Heart left ventricle (tissue), 16 donors: ENCODE measurements at regions not wholly inside any gene's neighbourhood (a gene's known extent, or its start where the extent isn't known, plus 50 kb on each side); places are given as distances from the start of the nearest gene placed in this dataset.

Experiments used
- ATAC-seq, 4 donors: fragments of 200-7000 bp; cut with Tn5 transposase; one replicate each; pipeline ENCODE4 v1.9.1; 2020 to 2022; ENCODE audit warnings: moderate library complexity in 4 of 4, mild to moderate bottlenecking in 3 of 4, moderate number of reproducible peaks in 1 of 4
- DNase-seq, 5 donors: peaks; one replicate each; pipeline ENCODE4 v3.0.0-alpha.2; 2020
- H3K27ac ChIP-seq, 12 donors: fragments of 200-600 bp; sonication (generic) in 4 of 12; one replicate each; pipeline versions ENCODE4 v1.5.0 to v1.8.0; 2016 to 2022; ENCODE audit warnings: mild to moderate bottlenecking in 2 of 12
- H3K27me3 ChIP-seq, 9 donors: fragments of 200-600 bp; sonication (generic) in 2 of 9; one replicate each; pipeline versions ENCODE4 v1.5.1 to v1.8.0; 2016 to 2022; ENCODE audit warnings: mild to moderate bottlenecking in 3 of 9
- H3K36me3 ChIP-seq, 9 donors: fragments of 200-600 bp; sonication (generic) in 2 of 9; one replicate each; pipeline versions ENCODE4 v1.5.0 to v1.8.0; 2018 to 2022; ENCODE audit warnings: mild to moderate bottlenecking in 2 of 9
- H3K4me1 ChIP-seq, 12 donors: fragments of 200-600 bp; sonication (generic) in 4 of 12; one replicate each; pipeline versions ENCODE4 v1.5.0 to v1.8.0; 2016 to 2022; ENCODE audit warnings: mild to moderate bottlenecking in 3 of 12
- H3K4me3 ChIP-seq, 12 donors: fragments of 200-600 bp; sonication (generic) in 4 of 12; one replicate each; pipeline versions ENCODE4 v1.5.0 to v1.8.0; 2017 to 2022; ENCODE audit warnings: mild to moderate bottlenecking in 9 of 12, moderate library complexity in 4 of 12
- H3K9me3 ChIP-seq, 12 donors: fragments of 200-600 bp; sonication (generic) in 4 of 12; one replicate each; pipeline versions ENCODE4 v1.5.0 to v1.8.0; 2016 to 2022; ENCODE audit warnings: mild to moderate bottlenecking in 1 of 12
- POLR2A ChIP-seq, 2 donors: fragments of 450-650 bp; IDR thresholded peaks; one replicate each; pipeline ENCODE4 v1.6.1; 2017; ENCODE audit warnings: antibody characterized with exemption in 2 of 2, mild to moderate bottlenecking in 2 of 2, moderate library complexity in 2 of 2
- WGBS, 4 donors: extraction: QIAGEN DNeasy Blood & Tissue Kit in 2 of 4; methylation state at CpG; one replicate each; pipeline versions ENCODE4 v1.1.5 to v1.1.7; 2013 to 2018; 5-methylcytosine and 5-hydroxymethylcytosine counted together
- intact Hi-C, 10 donors: fragments of 100-400 bp; cut with DNase I; formaldehyde crosslinking; loops; one replicate each; pipeline versions ENCODE4 v1.11.1 to v1.14.2; 2022
- TF ChIP-seq, protein P1 (sequence below), 12 donors: fragments of 200-600 bp; sonication (generic) in 4 of 12; IDR thresholded peaks; one replicate each; pipeline versions ENCODE4 v1.5.0 to v1.8.0; 2018 to 2022; ENCODE audit warnings: antibody characterized with exemption in 12 of 12, mild to moderate bottlenecking in 5 of 12
- donor health status: ischemic (EF 13 %, LVEDD 7.1; RV severe dilation, severe dysfunction).
- donor health status: healthy with polysubstance abuse.
- donor health status: DM: no; HTN: yes; CAD: no.
- donor health status: DM: no; HTN: no; CAD: no.
- donor health status: ischemic (EF 25% LVEDD 6.9; RV normal size, moderate dysfunction).
- donor health status: ischemic (EF 25% LVEDD 5.7; RV mildly dilated, moderate dysfunction).
- donor health status: healthy.
- donor health status: DM: yes; HTN: yes; CAD: no.
- donor health status: ischemic (EF 35%, LVEDD 5.7; RV mildly dilated, moderate dysfunction).
- donor health status: nonischemic (EF 11% LVEDD 7.7; RV severe dilation, severe dysfunction).
- donor health status: DM: yes; HTN: yes; CAD: no.
- donor health status: PGD.
- donor health status: ischemic (EF 29% LVEDD 5.4; RV normal size, mild dysfunction).
- donor health status: nonischemic (EF 23%, LVEDD 6.1; RV moderate dilation, normal function).

DNA sequence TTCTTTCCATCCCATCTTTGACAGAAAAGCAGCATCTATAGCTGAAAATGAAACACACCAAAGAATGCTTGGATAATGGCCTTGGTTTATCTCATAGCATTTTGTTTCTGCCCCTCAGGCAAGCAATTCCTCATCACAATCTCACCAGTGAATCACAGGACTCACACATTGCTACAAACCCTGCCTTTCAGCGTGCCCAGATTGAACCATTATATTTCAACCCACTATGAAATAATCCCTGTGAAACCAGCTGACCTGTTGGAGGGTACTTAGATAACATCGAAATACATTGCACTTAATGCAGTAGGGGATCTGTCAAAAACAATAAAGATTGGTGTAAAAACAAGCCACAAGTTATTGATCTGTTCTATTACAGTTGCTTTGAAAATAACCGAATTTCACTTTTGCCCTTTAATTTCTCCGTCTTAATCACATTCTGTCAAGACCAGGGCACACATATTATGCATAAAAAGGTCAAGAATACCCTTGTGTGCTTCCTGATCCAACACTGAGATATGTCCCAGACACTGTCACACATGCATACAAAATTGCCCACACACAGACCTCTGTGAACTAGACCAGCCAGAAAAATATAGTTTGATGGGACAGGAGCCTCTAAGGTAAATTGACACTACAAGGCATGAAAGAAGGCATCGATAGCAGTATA is 839.8 kb downstream of the NTRK3 start:
- Histone ChIP-seq H3K4me1 (no peaks in the 10 kb centered on the region), H3K9me3 (no peaks in the 10 kb centered on the region), H3K4me3 (no peak overlapping the region), H3K27ac (no peak overlapping the region), H3K36me3 (no peaks in the 10 kb centered on the region), H3K27me3 (no peaks in the 10 kb centered on the region)
- TF ChIP-seq, protein P1, sequence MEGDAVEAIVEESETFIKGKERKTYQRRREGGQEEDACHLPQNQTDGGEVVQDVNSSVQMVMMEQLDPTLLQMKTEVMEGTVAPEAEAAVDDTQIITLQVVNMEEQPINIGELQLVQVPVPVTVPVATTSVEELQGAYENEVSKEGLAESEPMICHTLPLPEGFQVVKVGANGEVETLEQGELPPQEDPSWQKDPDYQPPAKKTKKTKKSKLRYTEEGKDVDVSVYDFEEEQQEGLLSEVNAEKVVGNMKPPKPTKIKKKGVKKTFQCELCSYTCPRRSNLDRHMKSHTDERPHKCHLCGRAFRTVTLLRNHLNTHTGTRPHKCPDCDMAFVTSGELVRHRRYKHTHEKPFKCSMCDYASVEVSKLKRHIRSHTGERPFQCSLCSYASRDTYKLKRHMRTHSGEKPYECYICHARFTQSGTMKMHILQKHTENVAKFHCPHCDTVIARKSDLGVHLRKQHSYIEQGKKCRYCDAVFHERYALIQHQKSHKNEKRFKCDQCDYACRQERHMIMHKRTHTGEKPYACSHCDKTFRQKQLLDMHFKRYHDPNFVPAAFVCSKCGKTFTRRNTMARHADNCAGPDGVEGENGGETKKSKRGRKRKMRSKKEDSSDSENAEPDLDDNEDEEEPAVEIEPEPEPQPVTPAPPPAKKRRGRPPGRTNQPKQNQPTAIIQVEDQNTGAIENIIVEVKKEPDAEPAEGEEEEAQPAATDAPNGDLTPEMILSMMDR (IDR thresholded peaks at IDR 0.05) = no peak
- TF ChIP-seq POLR2A (IDR thresholded peaks at IDR 0.05) = no peak
- intact Hi-C loops = no loop called here
- no peak for DNase-seq
- WGBS, 4 donors = 57 to 65% (median 61%) methylated on average over 5 of the region's 5 CpGs
- no peak for ATAC-seq

DNA sequence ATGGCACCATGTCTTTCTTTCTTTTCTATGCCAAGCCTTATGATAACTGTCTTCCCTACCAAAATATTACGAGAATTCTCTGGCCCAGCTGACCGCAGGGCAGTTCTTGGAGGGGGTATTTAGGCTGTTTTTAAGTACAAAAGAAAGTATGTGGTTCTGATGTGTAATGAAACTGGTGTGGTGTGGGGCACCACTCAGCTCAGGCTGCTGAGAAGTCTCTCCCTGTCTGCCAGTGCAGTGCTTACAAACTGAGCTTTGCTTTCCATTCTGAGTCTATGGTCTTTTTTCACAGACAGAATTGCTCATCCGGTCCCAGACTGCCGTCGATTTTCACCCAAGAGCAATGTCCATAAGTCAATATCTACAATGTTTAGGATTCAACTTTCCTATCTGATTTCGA is 847.6 kb downstream of the NTRK3 start:
- Histone ChIP-seq H3K27ac (no peak overlapping the region), H3K36me3 (no peaks in the 10 kb centered on the region), H3K4me1 (no peaks in the 10 kb centered on the region), H3K4me3 (no peak overlapping the region), H3K27me3 (no peaks in the 10 kb centered on the region), H3K9me3 (no peaks in the 10 kb centered on the region)
- intact Hi-C loops = no loop called here
- DNase-seq (no peak), ATAC-seq (no peak)
- WGBS, 4 donors = 65 to 78% (median 73%) methylated on average over 6 of the region's 6 CpGs
- TF ChIP-seq, protein P1 (IDR thresholded peaks at IDR 0.05) = no peak
- no peak for TF ChIP-seq POLR2A (IDR thresholded peaks at IDR 0.05)

DNA sequence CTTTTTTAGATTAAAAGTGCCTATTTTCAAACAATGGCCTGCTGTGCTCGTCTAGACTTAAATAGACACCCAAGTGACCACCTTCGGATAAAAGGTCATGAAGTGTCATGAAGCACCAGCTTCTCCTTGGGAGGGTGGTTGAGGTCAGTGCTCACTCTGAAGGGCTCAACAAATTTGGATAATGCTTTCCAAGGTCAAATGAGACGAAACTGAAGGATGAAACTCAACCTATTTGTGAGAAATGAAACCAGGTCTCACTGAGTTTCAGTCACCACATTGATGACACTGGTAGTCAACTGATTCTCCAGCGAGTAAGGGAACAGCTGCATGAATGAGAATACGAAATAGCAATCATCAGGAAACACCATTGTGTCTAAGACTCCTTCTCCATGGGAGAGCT is 852.6 kb downstream of the NTRK3 start:
- no peak for TF ChIP-seq POLR2A (IDR thresholded peaks at IDR 0.05)
- Histone ChIP-seq H3K9me3 (no peaks in the 10 kb centered on the region), H3K4me3 (no peak overlapping the region), H3K27ac (no peak overlapping the region), H3K27me3 (no peaks in the 10 kb centered on the region), H3K36me3 (no peaks in the 10 kb centered on the region), H3K4me1 (no peaks in the 10 kb centered on the region)
- ATAC-seq (no peak), DNase-seq (no peak)
- WGBS, 4 donors = 68 to 79% (median 70%) methylated on average over 5 of the region's 5 CpGs
- intact Hi-C loops = no loop called here

DNA sequence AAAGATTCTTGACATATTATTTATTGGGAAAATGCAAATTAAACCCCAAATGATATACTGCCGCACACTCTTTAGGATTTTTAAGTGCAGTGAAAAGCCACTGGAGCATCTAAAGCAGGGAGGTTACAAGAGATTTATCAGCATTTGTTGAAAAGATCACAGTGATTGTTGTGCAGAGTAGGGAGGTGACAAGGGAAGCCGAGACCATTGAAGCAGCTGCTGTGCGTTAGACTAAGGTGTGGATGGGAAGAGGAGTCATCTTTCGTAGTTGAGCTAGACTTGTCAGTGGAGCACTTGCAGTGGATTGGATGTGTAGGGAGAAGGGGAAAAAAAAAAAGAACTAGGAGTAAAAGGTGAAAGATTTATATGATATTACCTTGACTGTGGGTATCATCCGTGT is 854.6 kb downstream of the NTRK3 start:
- no peaks in the 10 kb centered on the region for H3K27me3 ChIP-seq
- H3K27ac ChIP-seq = no peak overlapping the region
- no peaks in the 10 kb centered on the region for H3K9me3 ChIP-seq
- H3K4me1 ChIP-seq = no peaks in the 10 kb centered on the region
- H3K36me3 ChIP-seq = no peaks in the 10 kb centered on the region
- no peak overlapping the region for H3K4me3 ChIP-seq
- WGBS, 4 donors = 60 to 67% (median 63%) methylated on average over 5 of the region's 5 CpGs
- TF ChIP-seq, protein P1 (IDR thresholded peaks at IDR 0.05) = no peak
- TF ChIP-seq POLR2A (IDR thresholded peaks at IDR 0.05) = no peak
- no peak for DNase-seq
- intact Hi-C loops = no loop called here
- ATAC-seq = no peak

DNA sequence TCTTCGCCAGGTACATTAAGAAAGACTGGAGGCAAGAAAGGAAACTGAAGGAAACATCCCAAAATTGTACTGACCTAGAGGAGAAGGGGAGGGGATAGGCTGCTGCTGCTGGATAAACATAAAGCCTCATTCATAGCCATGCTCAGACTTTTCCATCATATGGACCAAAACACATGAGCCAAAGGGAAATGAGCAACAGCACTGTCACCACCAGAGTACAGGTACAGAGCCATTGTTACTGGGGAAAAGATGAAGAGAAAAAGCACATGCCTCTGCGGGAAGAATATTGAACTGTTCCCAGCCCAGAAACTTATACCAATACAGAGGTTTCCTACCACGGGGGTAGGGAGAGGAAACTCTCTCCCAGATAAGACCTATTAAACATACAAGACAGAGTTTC is 861.9 kb downstream of the NTRK3 start:
- no peaks in the 10 kb centered on the region for H3K4me1 ChIP-seq
- TF ChIP-seq POLR2A (IDR thresholded peaks at IDR 0.05) = no peak
- TF ChIP-seq, protein P1 (IDR thresholded peaks at IDR 0.05) = no peak
- H3K27me3 ChIP-seq = no peaks in the 10 kb centered on the region
- intact Hi-C loops = loop anchor here in 1 of 10 donors (10.0 kb wide), 1 partner anchor 60 kb away; no protein-coding TSS in a partner anchor
- DNase-seq (no peak), ATAC-seq (no peak)
- no peak overlapping the region for H3K27ac ChIP-seq
- H3K36me3 ChIP-seq = no peaks in the 10 kb centered on the region
- peaks cover 0 to 14% (median 5%) of the 10 kb centered on the region in 12 donors for H3K9me3 ChIP-seq
- H3K4me3 ChIP-seq = no peak overlapping the region
- 66 to 87% (median 82%) methylated on average over 3 of the region's 3 CpGs for WGBS, 4 donors
